Gastrocnemius medialis (tissue), 4 donors: ENCODE measurements at regions not wholly inside any gene's neighbourhood (a gene's known extent, or its start where the extent isn't known, plus 50 kb on each side); places are given as distances from the start of the nearest gene placed in this dataset.

ENCODE experiments used
- ATAC-seq, 2 donors: fragments of 150-250 bp; one replicate each; pipeline ENCODE4 v1.9.1; 2016
- DNase-seq, 2 donors: peaks; one replicate each; pipeline ENCODE4 v3.0.0-alpha.2; 2019
- H3K27ac ChIP-seq, 4 donors: fragments of 200-600 bp; sonication (generic); 1 replicate in 1 of 4; 2 replicates in 3 of 4; pipeline ENCODE4 v1.5.1; 2016 to 2018; ENCODE audit warnings: mild to moderate bottlenecking in 2 of 4, moderate library complexity in 1 of 4
- H3K27me3 ChIP-seq, 3 donors: fragments of 200-600 bp; sonication (generic) in 2 of 3; 1 replicate in 1 of 3; 2 replicates in 2 of 3; pipeline versions ENCODE4 v1.5.1 to v1.6.0; 2016 to 2019; ENCODE audit warnings: mild to moderate bottlenecking in 1 of 3, moderate library complexity in 1 of 3
- H3K36me3 ChIP-seq, 2 donors: fragments of 200-600 bp; sonication (generic) in 1 of 2; one replicate each; pipeline ENCODE4 v1.5.1; 2017 to 2018
- H3K4me1 ChIP-seq, 2 donors: fragments of 200-600 bp; sonication (generic) in 1 of 2; one replicate each; pipeline ENCODE4 v1.5.1; 2016 to 2017; ENCODE audit warnings: mild to moderate bottlenecking in 2 of 2
- H3K4me3 ChIP-seq, 4 donors: fragments of 200-600 bp; sonication (generic) in 3 of 4; 1 replicate in 1 of 4; 2 replicates in 3 of 4; pipeline ENCODE4 v1.5.1; 2016 to 2019; ENCODE audit warnings: mild to moderate bottlenecking in 2 of 4
- H3K9me3 ChIP-seq, 3 donors: fragments of 200-600 bp; sonication (generic) in 2 of 3; 1 replicate in 1 of 3; 2 replicates in 2 of 3; pipeline ENCODE4 v1.5.1; 2016 to 2019
- CTCF ChIP-seq, 5 experiments: fragments of 450-650 bp in 3 of 5; fragments of 200-600 bp in 2 of 5; sonication (generic) in 2 of 5; IDR thresholded peaks in 4 of 5; conservative IDR thresholded peaks in 1 of 5; 1 replicate in 4 of 5; 2 replicates in 1 of 5; pipeline ENCODE4 v1.5.1; 2016 to 2019; ENCODE audit warnings: antibody characterized with exemption in 5 of 5, mild to moderate bottlenecking in 3 of 5, moderate library complexity in 3 of 5
- POLR2A ChIP-seq, 2 donors: fragments of 450-650 bp; IDR thresholded peaks; one replicate each; pipeline ENCODE4 v1.6.1; 2017; ENCODE audit warnings: antibody characterized with exemption in 2 of 2, mild to moderate bottlenecking in 2 of 2, moderate library complexity in 2 of 2
- in situ Hi-C, 4 donors: fragments of 200-750 bp; cut with MboI; loops; one replicate each; pipeline versions ENCODE4 v1.15.0 to v1.8.0; 2017; ENCODE audit warnings: low sequenced_read_pairs in 4 of 4
- intact Hi-C: fragments of 100-400 bp; cut with DNase I; formaldehyde crosslinking; loops from one replicate; pipeline ENCODE4 v1.15.1; 2023; ENCODE audit warnings: low total_unique reads

- TF ChIP-seq CTCF (IDR thresholded peaks at IDR 0.05 in 4 of 5, conservative IDR thresholded peaks at IDR 0.05 in 1 of 5) (no peak), POLR2A (IDR thresholded peaks at IDR 0.05) (no peak)
Measured at GRCh38 chr18:29226213-29226612, 1049.3 kb upstream of the CDH2 start.

GRCh38 chr18:29225351-29225750 lies 1048.4 kb upstream of the CDH2 start:
- no peaks in the 10 kb centered on the region for H3K4me1 ChIP-seq
- in situ Hi-C loops, result no loop called here
- no peaks in the 10 kb centered on the region for H3K27me3 ChIP-seq
- TF ChIP-seq CTCF (IDR thresholded peaks at IDR 0.05 in 4 of 5, conservative IDR thresholded peaks at IDR 0.05 in 1 of 5), result no peak
- TF ChIP-seq POLR2A (IDR thresholded peaks at IDR 0.05), result no peak
- H3K9me3 ChIP-seq, result no peaks in the 10 kb centered on the region
- no peak for DNase-seq
- H3K27ac ChIP-seq, result no peak overlapping the region
- ATAC-seq, result no peak
- intact Hi-C loops, result no loop called here
- no peak overlapping the region for H3K4me3 ChIP-seq
- no peaks in the 10 kb centered on the region for H3K36me3 ChIP-seq

More at GRCh38 chr18:29226213-29226612, 1049.3 kb upstream of the CDH2 start:
- no peak for ATAC-seq
- intact Hi-C loops, result no loop called here
- Histone ChIP-seq H3K4me1 (no peaks in the 10 kb centered on the region), H3K36me3 (no peaks in the 10 kb centered on the region), H3K27ac (no peak overlapping the region), H3K4me3 (no peak overlapping the region), H3K27me3 (no peaks in the 10 kb centered on the region), H3K9me3 (no peaks in the 10 kb centered on the region)
- in situ Hi-C loops, result no loop called here
- no peak for DNase-seq

GRCh38 chr18:29218091-29218490 lies 1041.2 kb upstream of the CDH2 start:
- Histone ChIP-seq H3K27ac (no peak overlapping the region), H3K36me3 (no peaks in the 10 kb centered on the region), H3K4me1 (no peaks in the 10 kb centered on the region), H3K9me3 (no peaks in the 10 kb centered on the region), H3K4me3 (no peak overlapping the region), H3K27me3 (no peaks in the 10 kb centered on the region)
- TF ChIP-seq CTCF (IDR thresholded peaks at IDR 0.05 in 4 of 5, conservative IDR thresholded peaks at IDR 0.05 in 1 of 5), result no peak
- TF ChIP-seq POLR2A (IDR thresholded peaks at IDR 0.05), result no peak
- ATAC-seq (no peak), DNase-seq (no peak)
- in situ Hi-C loops (no loop called here), intact Hi-C loops (no loop called here)

GRCh38 chr18:29217124-29217915 lies 1040.4 kb upstream of the CDH2 start:
- no peak for ATAC-seq
- intact Hi-C loops, result no loop called here
- TF ChIP-seq CTCF (IDR thresholded peaks at IDR 0.05 in 4 of 5, conservative IDR thresholded peaks at IDR 0.05 in 1 of 5) (no peak), POLR2A (IDR thresholded peaks at IDR 0.05) (no peak)
- in situ Hi-C loops, result no loop called here
- Histone ChIP-seq H3K9me3 (no peaks in the 10 kb centered on the region), H3K4me1 (no peaks in the 10 kb centered on the region), H3K4me3 (no peak overlapping the region), H3K36me3 (no peaks in the 10 kb centered on the region), H3K27me3 (no peaks in the 10 kb centered on the region), H3K27ac (no peak overlapping the region)
- DNase-seq, result no peak

GRCh38 chr18:29198834-29199233 lies 1021.9 kb upstream of the CDH2 start:
- H3K27me3 ChIP-seq, result no peaks in the 10 kb centered on the region
- H3K4me3 ChIP-seq, result no peak overlapping the region
- no peak for DNase-seq
- in situ Hi-C loops, result no loop called here
- intact Hi-C loops, result no loop called here
- H3K9me3 ChIP-seq, result no peaks in the 10 kb centered on the region
- no peaks in the 10 kb centered on the region for H3K36me3 ChIP-seq
- no peak overlapping the region for H3K27ac ChIP-seq
- no peaks in the 10 kb centered on the region for H3K4me1 ChIP-seq
- no peak for ATAC-seq
- TF ChIP-seq CTCF (IDR thresholded peaks at IDR 0.05 in 4 of 5, conservative IDR thresholded peaks at IDR 0.05 in 1 of 5) (no peak), POLR2A (IDR thresholded peaks at IDR 0.05) (no peak)
